ENCODE measurements at regions not wholly inside any gene's neighbourhood (a gene's known extent, or its start where the extent isn't known, plus 50 kb on each side); places are given as distances from the start of the nearest gene placed in this dataset.

- H3K27me3 ChIP-seq: no peaks in the 10 kb centered on the region
- no peaks in the 10 kb centered on the region for H3K36me3 ChIP-seq
- no peak for DNase-seq
- TF ChIP-seq POLR2AphosphoS5 (IDR thresholded peaks at IDR 0.05) (no peak), EP300 (IDR thresholded peaks at IDR 0.05) (no peak), POLR2A (IDR thresholded peaks at IDR 0.05) (no peak)
- TF ChIP-seq, protein P1, sequence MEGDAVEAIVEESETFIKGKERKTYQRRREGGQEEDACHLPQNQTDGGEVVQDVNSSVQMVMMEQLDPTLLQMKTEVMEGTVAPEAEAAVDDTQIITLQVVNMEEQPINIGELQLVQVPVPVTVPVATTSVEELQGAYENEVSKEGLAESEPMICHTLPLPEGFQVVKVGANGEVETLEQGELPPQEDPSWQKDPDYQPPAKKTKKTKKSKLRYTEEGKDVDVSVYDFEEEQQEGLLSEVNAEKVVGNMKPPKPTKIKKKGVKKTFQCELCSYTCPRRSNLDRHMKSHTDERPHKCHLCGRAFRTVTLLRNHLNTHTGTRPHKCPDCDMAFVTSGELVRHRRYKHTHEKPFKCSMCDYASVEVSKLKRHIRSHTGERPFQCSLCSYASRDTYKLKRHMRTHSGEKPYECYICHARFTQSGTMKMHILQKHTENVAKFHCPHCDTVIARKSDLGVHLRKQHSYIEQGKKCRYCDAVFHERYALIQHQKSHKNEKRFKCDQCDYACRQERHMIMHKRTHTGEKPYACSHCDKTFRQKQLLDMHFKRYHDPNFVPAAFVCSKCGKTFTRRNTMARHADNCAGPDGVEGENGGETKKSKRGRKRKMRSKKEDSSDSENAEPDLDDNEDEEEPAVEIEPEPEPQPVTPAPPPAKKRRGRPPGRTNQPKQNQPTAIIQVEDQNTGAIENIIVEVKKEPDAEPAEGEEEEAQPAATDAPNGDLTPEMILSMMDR (IDR thresholded peaks at IDR 0.05): no peak
- ATAC-seq (ENCODE audit: low FRiP score in 2 of 2): no peak
- H3K9me3 ChIP-seq: no peaks in the 10 kb centered on the region
- H3K4me3 ChIP-seq: no peak overlapping the region
- peaks cover 0 to 6% (median 2%) of the 10 kb centered on the region in 4 donors for H3K4me1 ChIP-seq
- H3K27ac ChIP-seq: no peak overlapping the region
Observed at GRCh38 chr21:27759820-27760219, 792.9 kb upstream of the ADAMTS5 start.

- ATAC-seq (ENCODE audit: low FRiP score in 2 of 2) (peak in 1 of 2 donors; percentile 43), DNase-seq (peak in 1 of 2 donors; percentile 28)
- peaks cover 0 to 6% (median 2%) of the 10 kb centered on the region in 4 donors for H3K4me1 ChIP-seq
- no peak overlapping the region for H3K27ac ChIP-seq
- H3K27me3 ChIP-seq: no peaks in the 10 kb centered on the region
- no peaks in the 10 kb centered on the region for H3K9me3 ChIP-seq
- H3K4me3 ChIP-seq: no peak overlapping the region
- TF ChIP-seq POLR2A (IDR thresholded peaks at IDR 0.05): no peak
- TF ChIP-seq, protein P1 (IDR thresholded peaks at IDR 0.05): peak; percentile 21 to 66 (median 29)
- 81 to 83% methylated on average over 11 of the region's 11 CpGs for WGBS, 2 donors
- H3K36me3 ChIP-seq: no peaks in the 10 kb centered on the region
Observed at GRCh38 chr21:27759091-27759659, 792.3 kb upstream of the ADAMTS5 start.

DNA sequence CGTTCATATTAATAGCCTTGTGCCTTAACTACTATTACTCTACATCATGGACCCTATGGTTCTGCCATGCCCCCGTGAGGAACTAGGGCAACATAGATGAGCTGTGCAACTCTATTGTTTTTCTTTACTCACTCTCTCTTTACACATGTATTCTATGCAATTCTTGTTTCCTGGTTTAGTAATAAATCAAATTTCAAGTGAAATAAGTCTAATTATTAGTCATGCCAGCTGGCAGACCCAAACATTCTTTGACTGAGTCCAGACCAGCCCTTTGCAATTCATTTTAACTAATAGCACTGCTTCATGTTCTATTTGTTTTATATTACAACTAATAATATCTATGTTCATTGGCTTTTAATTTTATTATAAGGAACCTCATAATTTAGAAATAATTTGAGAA is 789.3 kb upstream of the ADAMTS5 start:
- H3K9me3 ChIP-seq: no peaks in the 10 kb centered on the region
- TF ChIP-seq POLR2A (IDR thresholded peaks at IDR 0.05): no peak
- no peaks in the 10 kb centered on the region for H3K27me3 ChIP-seq
- ATAC-seq (ENCODE audit: low FRiP score in 2 of 2) (no peak), DNase-seq (no peak)
- 93 to 94% methylated on average over 2 of the region's 2 CpGs for WGBS, 2 donors
- no peak overlapping the region for H3K4me3 ChIP-seq
- H3K27ac ChIP-seq: no peak overlapping the region
- peaks cover 0 to under 1% (median 0%) of the 10 kb centered on the region in 4 donors for H3K4me1 ChIP-seq
- H3K36me3 ChIP-seq: no peaks in the 10 kb centered on the region

GRCh38 chr21:27743971-27744564 is 777.2 kb upstream of the ADAMTS5 start:
- DNase-seq (no peak), ATAC-seq (ENCODE audit: low FRiP score in 2 of 2) (no peak)
- Histone ChIP-seq H3K4me3 (no peak overlapping the region), H3K27me3 (no peaks in the 10 kb centered on the region), H3K9me3 (no peaks in the 10 kb centered on the region), H3K36me3 (no peaks in the 10 kb centered on the region), H3K4me1 (peaks cover 0 to 3% (median 0%) of the 10 kb centered on the region in 4 donors), H3K27ac (no peak overlapping the region)
- no peak for TF ChIP-seq POLR2AphosphoS5 (IDR thresholded peaks at IDR 0.05)
- TF ChIP-seq POLR2A (IDR thresholded peaks at IDR 0.05): no peak
- TF ChIP-seq, protein P1 (IDR thresholded peaks at IDR 0.05): no peak
- no peak for TF ChIP-seq EP300 (IDR thresholded peaks at IDR 0.05)
- 87 to 95% methylated on average over 7 of the region's 7 CpGs for WGBS, 2 donors

DNA sequence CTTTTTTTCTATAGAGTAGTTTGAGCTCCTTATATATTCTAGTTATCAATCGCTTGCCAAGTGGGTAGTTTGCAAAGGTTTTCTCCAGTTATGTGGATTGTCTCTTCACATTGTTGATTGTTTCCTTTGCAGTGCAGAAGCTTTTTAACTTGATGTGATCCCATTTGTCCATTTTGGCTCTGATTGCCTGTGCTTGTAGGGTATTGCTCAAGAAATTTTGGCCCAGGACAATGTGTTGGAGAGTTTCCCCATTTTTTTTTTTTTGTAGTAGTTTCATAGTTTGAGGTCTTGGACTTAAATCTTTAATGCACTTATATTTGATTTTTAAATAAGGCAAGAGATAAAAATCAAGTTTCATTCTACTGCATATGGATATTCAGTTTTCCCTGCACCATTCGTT is 774.8 kb upstream of the ADAMTS5 start:
- Histone ChIP-seq H3K27me3 (no peaks in the 10 kb centered on the region), H3K4me1 (peaks cover 0 to 3% (median 0%) of the 10 kb centered on the region in 4 donors), H3K4me3 (no peak overlapping the region), H3K27ac (no peak overlapping the region), H3K9me3 (no peaks in the 10 kb centered on the region), H3K36me3 (no peaks in the 10 kb centered on the region)
- no peak for ATAC-seq (ENCODE audit: low FRiP score in 2 of 2)
- TF ChIP-seq POLR2A (IDR thresholded peaks at IDR 0.05) (no peak), POLR2AphosphoS5 (IDR thresholded peaks at IDR 0.05) (no peak), EP300 (IDR thresholded peaks at IDR 0.05) (no peak)
- TF ChIP-seq, protein P1 (IDR thresholded peaks at IDR 0.05): no peak
- DNase-seq: no peak
- WGBS, 2 donors: 61 to 66% methylated on average over 2 of the region's 2 CpGs
